PC-3 (cell line): ENCODE measurements at regions not wholly inside any gene's neighbourhood (a gene's known extent, or its start where the extent isn't known, plus 50 kb on each side); places are given as distances from the start of the nearest gene placed in this dataset.

ENCODE experiments used
- ATAC-seq: fragments of 200-7000 bp; cut with Tn5 transposase; 2 replicates; pipeline ENCODE4 v1.9.1; 2020; ENCODE audit warnings: mild to moderate bottlenecking, moderate library complexity
- BruUV-seq: library from RNA; stranded (reverse); fragments of 400-500 nt; replicated peaks from 2 replicates; lab custom pipeline; 2021; lab: Mats Ljungman, UMichigan
- CTCF ChIA-PET: fragments of 300-600 bp; sonication (Branson Sonifier 250); formaldehyde crosslinking; loops from one replicate; lab custom pipeline; 2022; ENCODE audit warnings: antibody characterized with exemption; lab: Charles Lee
- POLR2A ChIA-PET: fragments of 300-600 bp; sonication (Branson Sonifier 250); formaldehyde crosslinking; loops from one replicate; lab custom pipeline; 2022; ENCODE audit warnings: antibody characterized with exemption; ENCODE audit not compliant: unreplicated experiment; lab: Charles Lee
- DNase-seq: peaks from one replicate; pipeline ENCODE4 v3.0.0-alpha.2; 2015
- H2AFZ ChIP-seq: fragments of 300-600 bp; sonication (generic); 2 replicates; pipeline ENCODE4 v1.6.0; 2016; ENCODE audit warnings: antibody characterized with exemption, low read length
- H3F3A ChIP-seq: fragments of 300-600 bp; sonication (generic); one replicate; pipeline ENCODE4 v1.6.0; 2017; ENCODE audit warnings: antibody characterized with exemption, low read length, control low read depth, mild to moderate bottlenecking; ENCODE audit not compliant: unreplicated experiment
- H3K27ac ChIP-seq: fragments of 300-600 bp; sonication (generic); 2 replicates; pipeline ENCODE4 v1.5.1; 2016; ENCODE audit warnings: mild to moderate bottlenecking, low read length
- H3K27me3 ChIP-seq: fragments of 300-600 bp; sonication (generic); 2 replicates; pipeline ENCODE4 v1.6.1; 2016; ENCODE audit warnings: low read length, mixed read lengths
- H3K36me3 ChIP-seq: fragments of 300-600 bp; sonication (generic); 2 replicates; pipeline ENCODE4 v1.6.1; 2016; ENCODE audit warnings: low read depth, mixed run types, low read length, mixed read lengths
- H3K4me1 ChIP-seq: fragments of 300-600 bp; sonication (generic); 2 replicates; pipeline ENCODE4 v1.5.1; 2016; ENCODE audit warnings: low read length; ENCODE audit not compliant: insufficient read depth
- H3K4me2 ChIP-seq: fragments of 300-600 bp; sonication (generic); 2 replicates; pipeline ENCODE4 v1.6.0; 2016; ENCODE audit warnings: low read length
- H3K4me3 ChIP-seq: fragments of 300-600 bp; sonication (generic); 2 replicates; pipeline ENCODE4 v1.5.1; 2016; ENCODE audit warnings: mild to moderate bottlenecking, low read length, mixed read lengths
- H3K79me2 ChIP-seq: fragments of 300-600 bp; sonication (generic); 2 replicates; pipeline ENCODE4 v1.6.1; 2017; ENCODE audit warnings: low read length, mixed read lengths
- H3K9ac ChIP-seq: fragments of 300-600 bp; sonication (generic); 2 replicates; pipeline ENCODE4 v1.6.0; 2016; ENCODE audit warnings: mild to moderate bottlenecking, low read length
- H3K9me2 ChIP-seq: fragments of 300-600 bp; sonication (generic); replicated peaks from 2 replicates; pipeline ENCODE4 v1.6.1; 2016; ENCODE audit warnings: mixed run types, low read length, mixed read lengths
- H3K9me3 ChIP-seq: fragments of 300-600 bp; sonication (generic); 2 replicates; pipeline ENCODE4 v1.6.1; 2016; ENCODE audit warnings: low read length, mixed read lengths
- H4K20me1 ChIP-seq: fragments of 300-600 bp; sonication (generic); 2 replicates; pipeline ENCODE4 v1.6.1; 2016; ENCODE audit warnings: low read length, mixed read lengths
- EZH2 ChIP-seq: fragments of 300-600 bp; sonication (generic); IDR thresholded peaks from one replicate; pipeline ENCODE4 v1.6.1; 2017; ENCODE audit warnings: antibody characterized with exemption, mild to moderate bottlenecking, low read length; ENCODE audit not compliant: unreplicated experiment
- EZH2phosphoT487 ChIP-seq: fragments of 300-600 bp; sonication (generic); IDR thresholded peaks from 2 replicates; pipeline ENCODE4 v1.6.1; 2018; ENCODE audit warnings: mild to moderate bottlenecking, antibody characterized with exemption, low read length, borderline replicate concordance
- intact Hi-C: fragments of 100-400 bp; cut with micrococcal nuclease; formaldehyde crosslinking; loops from 2 replicates; pipeline ENCODE4 v1.9.0; 2023
- TF ChIP-seq, protein P1 (sequence below): fragments of 300-600 bp; sonication (generic); conservative IDR thresholded peaks from 2 replicates; pipeline ENCODE4 v1.5.1; 2017; ENCODE audit warnings: antibody characterized with exemption, low read depth, mild to moderate bottlenecking, low read length

DNA sequence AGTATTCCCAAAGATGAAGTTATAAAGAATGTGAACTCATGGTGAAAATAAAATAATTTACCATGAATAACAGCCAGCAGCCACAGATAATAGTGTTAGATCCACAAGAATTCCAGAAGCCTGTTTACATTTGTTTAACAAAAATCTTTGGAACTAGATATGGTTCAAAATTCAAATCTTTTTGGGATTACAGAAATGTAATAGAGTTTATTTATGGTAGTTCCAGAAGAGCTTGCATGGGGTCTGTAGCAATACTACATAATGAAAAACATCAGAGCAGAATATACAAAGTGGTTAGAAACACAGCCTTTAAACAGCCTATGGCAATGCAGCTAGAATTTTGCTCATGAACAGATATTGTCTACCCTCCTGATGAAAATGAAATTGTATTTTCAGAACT, 179.1 kb downstream of the RDH14 start:
- H3K27me3 ChIP-seq = no peaks in the 10 kb centered on the region
- ChIA-PET CTCF (no interaction called here), POLR2A (no interaction called here)
- no peak for TF ChIP-seq EZH2phosphoT487
- TF ChIP-seq, protein P1, sequence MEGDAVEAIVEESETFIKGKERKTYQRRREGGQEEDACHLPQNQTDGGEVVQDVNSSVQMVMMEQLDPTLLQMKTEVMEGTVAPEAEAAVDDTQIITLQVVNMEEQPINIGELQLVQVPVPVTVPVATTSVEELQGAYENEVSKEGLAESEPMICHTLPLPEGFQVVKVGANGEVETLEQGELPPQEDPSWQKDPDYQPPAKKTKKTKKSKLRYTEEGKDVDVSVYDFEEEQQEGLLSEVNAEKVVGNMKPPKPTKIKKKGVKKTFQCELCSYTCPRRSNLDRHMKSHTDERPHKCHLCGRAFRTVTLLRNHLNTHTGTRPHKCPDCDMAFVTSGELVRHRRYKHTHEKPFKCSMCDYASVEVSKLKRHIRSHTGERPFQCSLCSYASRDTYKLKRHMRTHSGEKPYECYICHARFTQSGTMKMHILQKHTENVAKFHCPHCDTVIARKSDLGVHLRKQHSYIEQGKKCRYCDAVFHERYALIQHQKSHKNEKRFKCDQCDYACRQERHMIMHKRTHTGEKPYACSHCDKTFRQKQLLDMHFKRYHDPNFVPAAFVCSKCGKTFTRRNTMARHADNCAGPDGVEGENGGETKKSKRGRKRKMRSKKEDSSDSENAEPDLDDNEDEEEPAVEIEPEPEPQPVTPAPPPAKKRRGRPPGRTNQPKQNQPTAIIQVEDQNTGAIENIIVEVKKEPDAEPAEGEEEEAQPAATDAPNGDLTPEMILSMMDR = no peak
- no peak for TF ChIP-seq EZH2
- no peaks in the 10 kb centered on the region for H3K36me3 ChIP-seq
- intact Hi-C loops = no loop called here
- H3K9me2 ChIP-seq = no peaks in the 10 kb centered on the region
- no peak for ATAC-seq
- no peaks in the 10 kb centered on the region for H3K9me3 ChIP-seq
- no peak overlapping the region for H3K27ac ChIP-seq
- no peak overlapping the region for H2AFZ ChIP-seq
- H3F3A ChIP-seq = no peaks in the 10 kb centered on the region
- no peak overlapping the region for H3K4me2 ChIP-seq
- H3K4me3 ChIP-seq = no peak overlapping the region
- H3K4me1 ChIP-seq = no peaks in the 10 kb centered on the region
- H4K20me1 ChIP-seq = no peaks in the 10 kb centered on the region
- no peak for DNase-seq
- no peak overlapping the region for H3K9ac ChIP-seq
- BruUV-seq = no TSS peak
- no peaks in the 10 kb centered on the region for H3K79me2 ChIP-seq

DNA sequence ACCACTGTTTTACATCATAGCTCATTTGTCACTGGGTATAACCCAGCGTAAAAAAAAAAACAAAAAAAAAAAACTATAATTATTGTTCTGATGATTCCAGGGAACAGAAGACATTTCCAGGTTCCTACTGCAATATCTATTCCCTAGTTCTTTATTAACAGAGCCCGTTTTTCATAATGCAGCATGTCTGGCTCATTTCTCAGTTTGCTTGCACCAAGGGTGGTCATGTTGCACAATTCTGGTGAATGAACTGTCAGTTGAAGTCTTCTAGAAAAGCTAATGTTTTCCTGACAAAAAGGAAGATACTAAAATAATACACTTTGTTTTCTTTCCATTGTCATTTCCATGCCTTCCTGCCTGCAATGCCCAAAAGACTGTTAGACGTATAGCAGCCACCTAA, 180.1 kb downstream of the RDH14 start:
- ATAC-seq = no peak
- H3K79me2 ChIP-seq = no peaks in the 10 kb centered on the region
- H2AFZ ChIP-seq = no peak overlapping the region
- TF ChIP-seq EZH2 (no peak), EZH2phosphoT487 (no peak)
- TF ChIP-seq, protein P1 = no peak
- no peaks in the 10 kb centered on the region for H3K4me1 ChIP-seq
- no peak overlapping the region for H3K4me3 ChIP-seq
- no peaks in the 10 kb centered on the region for H4K20me1 ChIP-seq
- BruUV-seq = no TSS peak
- intact Hi-C loops = no loop called here
- no peak overlapping the region for H3K4me2 ChIP-seq
- no peaks in the 10 kb centered on the region for H3K9me3 ChIP-seq
- ChIA-PET CTCF (no interaction called here), POLR2A (no interaction called here)
- no peak overlapping the region for H3K27ac ChIP-seq
- no peaks in the 10 kb centered on the region for H3F3A ChIP-seq
- H3K36me3 ChIP-seq = no peaks in the 10 kb centered on the region
- no peak overlapping the region for H3K9ac ChIP-seq
- H3K9me2 ChIP-seq = no peaks in the 10 kb centered on the region
- no peak for DNase-seq
- H3K27me3 ChIP-seq = no peaks in the 10 kb centered on the region

DNA sequence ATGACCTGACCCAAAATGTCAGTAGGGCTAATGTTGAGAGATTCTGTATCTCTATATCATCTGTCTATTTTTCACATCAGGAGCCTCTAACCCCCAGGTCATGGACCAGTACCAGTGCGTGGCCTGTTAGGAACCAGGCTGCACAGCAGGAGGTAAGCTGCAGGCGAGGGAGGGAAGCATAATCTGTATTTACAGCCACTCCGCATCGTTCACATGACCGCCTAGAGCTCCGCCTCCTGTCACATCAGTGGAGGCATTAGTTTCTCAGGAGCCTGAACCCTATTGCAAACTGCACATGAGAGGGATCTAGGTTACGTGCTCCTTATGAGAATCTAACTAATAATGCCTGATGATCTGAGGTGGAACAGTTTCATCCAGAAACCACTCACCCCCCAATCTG, 180.6 kb downstream of the RDH14 start:
- Histone ChIP-seq H3K9me2 (no peaks in the 10 kb centered on the region), H3K79me2 (no peaks in the 10 kb centered on the region), H3F3A (no peaks in the 10 kb centered on the region), H3K27ac (no peak overlapping the region), H3K9ac (no peak overlapping the region), H3K9me3 (no peaks in the 10 kb centered on the region), H3K4me1 (no peaks in the 10 kb centered on the region), H3K36me3 (no peaks in the 10 kb centered on the region), H3K27me3 (no peaks in the 10 kb centered on the region), H3K4me2 (no peak overlapping the region), H4K20me1 (no peaks in the 10 kb centered on the region), H3K4me3 (no peak overlapping the region), H2AFZ (no peak overlapping the region)
- ChIA-PET CTCF (no interaction called here), POLR2A (no interaction called here)
- DNase-seq (no peak), ATAC-seq (no peak)
- no TSS peak for BruUV-seq
- intact Hi-C loops = no loop called here
- TF ChIP-seq, protein P1 = no peak
- TF ChIP-seq EZH2 (no peak), EZH2phosphoT487 (no peak)
